ENCODE measurements at regions not wholly inside any gene's neighbourhood (a gene's known extent, or its start where the extent isn't known, plus 50 kb on each side); places are given as distances from the start of the nearest gene placed in this dataset.

- no peak overlapping the region for H3K4ac ChIP-seq (ENCODE audit: low read depth, low read length)
- H3K79me2 ChIP-seq (ENCODE audit: control insufficient read depth, insufficient read depth, low read length) = no peaks in the 10 kb centered on the region
- no peak overlapping the region for H2BK15ac ChIP-seq (replicated peaks; ENCODE audit: low read depth)
- no peak overlapping the region for H2BK120ac ChIP-seq (ENCODE audit: low read depth, low read length)
- no peak overlapping the region for H3K4me2 ChIP-seq (ENCODE audit: low read length)
- H3K4me3 ChIP-seq (ENCODE audit: low read length) = no peak overlapping the region
- WGBS (ENCODE audit: extremely low coverage, insufficient coverage, low lambda C conversion rate) = no CpG with 5 or more reads among the region's 3 CpGs
- no peak overlapping the region for H3K23ac ChIP-seq (ENCODE audit: low read length)
- H3K18ac ChIP-seq (ENCODE audit: low read length) = no peak overlapping the region
- no peaks in the 10 kb centered on the region for H3K27me3 ChIP-seq (ENCODE audit: insufficient read depth, low read length, poor library complexity)
- no peak for DNase-seq
- H2AK5ac ChIP-seq (ENCODE audit: low read length) = no peak overlapping the region
- H3K9ac ChIP-seq (ENCODE audit: low read length) = no peak overlapping the region
- no peak overlapping the region for H3K27ac ChIP-seq (ENCODE audit: low read depth, low read length)
- H3K4me1 ChIP-seq (ENCODE audit: control insufficient read depth, low read depth, low read length) = no peaks in the 10 kb centered on the region
- no peaks in the 10 kb centered on the region for H3K79me1 ChIP-seq (ENCODE audit: low read length)
- H3K56ac ChIP-seq (ENCODE audit: low read length) = no peak overlapping the region
- H3K36me3 ChIP-seq (ENCODE audit: control insufficient read depth, insufficient read depth, low read length) = no peaks in the 10 kb centered on the region
- no peak overlapping the region for H4K5ac ChIP-seq (ENCODE audit: low read length)
- no peak overlapping the region for H2BK5ac ChIP-seq (ENCODE audit: low read length)
- no peak overlapping the region for H4K8ac ChIP-seq (ENCODE audit: low read depth, low read length)
Measured at GRCh38 chr7:109763611-109764010, 1193.9 kb downstream of the DNAJB9 start.

- Histone ChIP-seq H3K27ac (ENCODE audit: low read depth, low read length) (no peak overlapping the region), H3K4me3 (ENCODE audit: low read length) (no peak overlapping the region), H3K27me3 (ENCODE audit: insufficient read depth, low read length, poor library complexity) (no peaks in the 10 kb centered on the region), H3K4ac (ENCODE audit: low read depth, low read length) (no peak overlapping the region), H2BK120ac (ENCODE audit: low read depth, low read length) (no peak overlapping the region), H3K79me1 (ENCODE audit: low read length) (no peaks in the 10 kb centered on the region), H3K56ac (ENCODE audit: low read length) (no peak overlapping the region), H3K4me1 (ENCODE audit: control insufficient read depth, low read depth, low read length) (no peaks in the 10 kb centered on the region), H4K5ac (ENCODE audit: low read length) (no peak overlapping the region), H3K9ac (ENCODE audit: low read length) (no peak overlapping the region), H2BK15ac (replicated peaks; ENCODE audit: low read depth) (no peak overlapping the region), H2AK5ac (ENCODE audit: low read length) (no peak overlapping the region), H3K4me2 (ENCODE audit: low read length) (no peak overlapping the region), H3K23ac (ENCODE audit: low read length) (no peak overlapping the region), H2BK5ac (ENCODE audit: low read length) (no peak overlapping the region), H3K18ac (ENCODE audit: low read length) (no peak overlapping the region), H4K8ac (ENCODE audit: low read depth, low read length) (no peak overlapping the region), H3K36me3 (ENCODE audit: control insufficient read depth, insufficient read depth, low read length) (no peaks in the 10 kb centered on the region), H3K79me2 (ENCODE audit: control insufficient read depth, insufficient read depth, low read length) (no peaks in the 10 kb centered on the region)
- no CpG with 5 or more reads among the region's 3 CpGs for WGBS (ENCODE audit: extremely low coverage, insufficient coverage, low lambda C conversion rate)
- peak; percentile 44 for DNase-seq
Measured at GRCh38 chr7:109772161-109772560, 1202.5 kb downstream of the DNAJB9 start.

- no peak overlapping the region for H3K9ac ChIP-seq (ENCODE audit: low read length)
- no peaks in the 10 kb centered on the region for H3K79me1 ChIP-seq (ENCODE audit: low read length)
- H3K4ac ChIP-seq (ENCODE audit: low read depth, low read length) = no peak overlapping the region
- H3K18ac ChIP-seq (ENCODE audit: low read length) = no peak overlapping the region
- H2BK120ac ChIP-seq (ENCODE audit: low read depth, low read length) = no peak overlapping the region
- no peak overlapping the region for H3K27ac ChIP-seq (ENCODE audit: low read depth, low read length)
- H3K4me1 ChIP-seq (ENCODE audit: control insufficient read depth, low read depth, low read length) = no peaks in the 10 kb centered on the region
- no peak overlapping the region for H3K23ac ChIP-seq (ENCODE audit: low read length)
- H3K79me2 ChIP-seq (ENCODE audit: control insufficient read depth, insufficient read depth, low read length) = no peaks in the 10 kb centered on the region
- no peaks in the 10 kb centered on the region for H3K36me3 ChIP-seq (ENCODE audit: control insufficient read depth, insufficient read depth, low read length)
- no peak overlapping the region for H3K56ac ChIP-seq (ENCODE audit: low read length)
- no peak overlapping the region for H3K4me2 ChIP-seq (ENCODE audit: low read length)
- no peak overlapping the region for H2BK5ac ChIP-seq (ENCODE audit: low read length)
- H2AK5ac ChIP-seq (ENCODE audit: low read length) = no peak overlapping the region
- no CpG with 5 or more reads among the region's 3 CpGs for WGBS (ENCODE audit: extremely low coverage, insufficient coverage, low lambda C conversion rate)
- no peak overlapping the region for H4K5ac ChIP-seq (ENCODE audit: low read length)
- H2BK15ac ChIP-seq (replicated peaks; ENCODE audit: low read depth) = no peak overlapping the region
- no peak for DNase-seq
- no peak overlapping the region for H3K4me3 ChIP-seq (ENCODE audit: low read length)
- H4K8ac ChIP-seq (ENCODE audit: low read depth, low read length) = no peak overlapping the region
- no peaks in the 10 kb centered on the region for H3K27me3 ChIP-seq (ENCODE audit: insufficient read depth, low read length, poor library complexity)
Measured at GRCh38 chr7:109782806-109783205, 1213.1 kb downstream of the DNAJB9 start.

GRCh38 chr7:109806548-109806947, 1236.9 kb downstream of the DNAJB9 start:
- no peak overlapping the region for H3K27ac ChIP-seq (ENCODE audit: low read depth, low read length)
- no peak overlapping the region for H3K56ac ChIP-seq (ENCODE audit: low read length)
- no peaks in the 10 kb centered on the region for H3K4me1 ChIP-seq (ENCODE audit: control insufficient read depth, low read depth, low read length)
- H3K4me2 ChIP-seq (ENCODE audit: low read length) = no peak overlapping the region
- H2BK15ac ChIP-seq (replicated peaks; ENCODE audit: low read depth) = no peak overlapping the region
- H3K36me3 ChIP-seq (ENCODE audit: control insufficient read depth, insufficient read depth, low read length) = no peaks in the 10 kb centered on the region
- H3K4ac ChIP-seq (ENCODE audit: low read depth, low read length) = no peak overlapping the region
- no peak overlapping the region for H3K9ac ChIP-seq (ENCODE audit: low read length)
- H2BK120ac ChIP-seq (ENCODE audit: low read depth, low read length) = no peak overlapping the region
- H3K23ac ChIP-seq (ENCODE audit: low read length) = no peak overlapping the region
- H2BK5ac ChIP-seq (ENCODE audit: low read length) = no peak overlapping the region
- no peak overlapping the region for H4K5ac ChIP-seq (ENCODE audit: low read length)
- H3K79me2 ChIP-seq (ENCODE audit: control insufficient read depth, insufficient read depth, low read length) = no peaks in the 10 kb centered on the region
- no peaks in the 10 kb centered on the region for H3K27me3 ChIP-seq (ENCODE audit: insufficient read depth, low read length, poor library complexity)
- H3K79me1 ChIP-seq (ENCODE audit: low read length) = no peaks in the 10 kb centered on the region
- H2AK5ac ChIP-seq (ENCODE audit: low read length) = no peak overlapping the region
- DNase-seq = no peak
- H3K18ac ChIP-seq (ENCODE audit: low read length) = no peak overlapping the region
- no peak overlapping the region for H3K4me3 ChIP-seq (ENCODE audit: low read length)
- H4K8ac ChIP-seq (ENCODE audit: low read depth, low read length) = no peak overlapping the region

- no peak overlapping the region for H4K8ac ChIP-seq (ENCODE audit: low read depth, low read length)
- peak; percentile 79 for DNase-seq
- no peak overlapping the region for H3K4me3 ChIP-seq (ENCODE audit: low read length)
- H3K79me1 ChIP-seq (ENCODE audit: low read length) = no peaks in the 10 kb centered on the region
- H3K4ac ChIP-seq (ENCODE audit: low read depth, low read length) = no peak overlapping the region
- no peak overlapping the region for H2BK15ac ChIP-seq (replicated peaks; ENCODE audit: low read depth)
- H3K4me1 ChIP-seq (ENCODE audit: control insufficient read depth, low read depth, low read length) = no peaks in the 10 kb centered on the region
- H3K27me3 ChIP-seq (ENCODE audit: insufficient read depth, low read length, poor library complexity) = no peaks in the 10 kb centered on the region
- H3K36me3 ChIP-seq (ENCODE audit: control insufficient read depth, insufficient read depth, low read length) = no peaks in the 10 kb centered on the region
- no peak overlapping the region for H2BK5ac ChIP-seq (ENCODE audit: low read length)
- no CpG with 5 or more reads among the region's 2 CpGs for WGBS (ENCODE audit: extremely low coverage, insufficient coverage, low lambda C conversion rate)
- H2BK120ac ChIP-seq (ENCODE audit: low read depth, low read length) = no peak overlapping the region
- H3K56ac ChIP-seq (ENCODE audit: low read length) = no peak overlapping the region
- H3K9ac ChIP-seq (ENCODE audit: low read length) = no peak overlapping the region
- H3K79me2 ChIP-seq (ENCODE audit: control insufficient read depth, insufficient read depth, low read length) = no peaks in the 10 kb centered on the region
- no peak overlapping the region for H2AK5ac ChIP-seq (ENCODE audit: low read length)
- no peak overlapping the region for H3K18ac ChIP-seq (ENCODE audit: low read length)
- no peak overlapping the region for H4K5ac ChIP-seq (ENCODE audit: low read length)
- H3K23ac ChIP-seq (ENCODE audit: low read length) = no peak overlapping the region
- H3K27ac ChIP-seq (ENCODE audit: low read depth, low read length) = no peak overlapping the region
- H3K4me2 ChIP-seq (ENCODE audit: low read length) = no peak overlapping the region
Measured at GRCh38 chr7:109821156-109821555, 1251.5 kb downstream of the DNAJB9 start.

- no peak overlapping the region for H2BK15ac ChIP-seq (replicated peaks; ENCODE audit: low read depth)
- H2BK120ac ChIP-seq (ENCODE audit: low read depth, low read length) = no peak overlapping the region
- H3K79me2 ChIP-seq (ENCODE audit: control insufficient read depth, insufficient read depth, low read length) = no peaks in the 10 kb centered on the region
- no peak overlapping the region for H2AK5ac ChIP-seq (ENCODE audit: low read length)
- H3K4ac ChIP-seq (ENCODE audit: low read depth, low read length) = no peak overlapping the region
- H3K56ac ChIP-seq (ENCODE audit: low read length) = no peak overlapping the region
- DNase-seq = no peak
- H2BK5ac ChIP-seq (ENCODE audit: low read length) = no peak overlapping the region
- no peak overlapping the region for H3K9ac ChIP-seq (ENCODE audit: low read length)
- no peak overlapping the region for H3K27ac ChIP-seq (ENCODE audit: low read depth, low read length)
- no peak overlapping the region for H3K18ac ChIP-seq (ENCODE audit: low read length)
- no peak overlapping the region for H3K4me2 ChIP-seq (ENCODE audit: low read length)
- H3K23ac ChIP-seq (ENCODE audit: low read length) = no peak overlapping the region
- no peaks in the 10 kb centered on the region for H3K27me3 ChIP-seq (ENCODE audit: insufficient read depth, low read length, poor library complexity)
- H3K4me3 ChIP-seq (ENCODE audit: low read length) = no peak overlapping the region
- no peaks in the 10 kb centered on the region for H3K36me3 ChIP-seq (ENCODE audit: control insufficient read depth, insufficient read depth, low read length)
- no peak overlapping the region for H4K8ac ChIP-seq (ENCODE audit: low read depth, low read length)
- no peak overlapping the region for H4K5ac ChIP-seq (ENCODE audit: low read length)
- no peaks in the 10 kb centered on the region for H3K79me1 ChIP-seq (ENCODE audit: low read length)
- no peaks in the 10 kb centered on the region for H3K4me1 ChIP-seq (ENCODE audit: control insufficient read depth, low read depth, low read length)
Measured at GRCh38 chr7:109834851-109835250, 1256.1 kb upstream of the LRRN3 start.

Measured in mesendoderm (in vitro differentiated cells).